ENCODE measurements at regions not wholly inside any gene's neighbourhood (a gene's known extent, or its start where the extent isn't known, plus 50 kb on each side); places are given as distances from the start of the nearest gene placed in this dataset.
"Not testable (repeated sequence)": the region's sequence is repeated elsewhere in the genome, so short reads cannot be mapped to it uniquely, and the experiment has no call there.

DNA sequence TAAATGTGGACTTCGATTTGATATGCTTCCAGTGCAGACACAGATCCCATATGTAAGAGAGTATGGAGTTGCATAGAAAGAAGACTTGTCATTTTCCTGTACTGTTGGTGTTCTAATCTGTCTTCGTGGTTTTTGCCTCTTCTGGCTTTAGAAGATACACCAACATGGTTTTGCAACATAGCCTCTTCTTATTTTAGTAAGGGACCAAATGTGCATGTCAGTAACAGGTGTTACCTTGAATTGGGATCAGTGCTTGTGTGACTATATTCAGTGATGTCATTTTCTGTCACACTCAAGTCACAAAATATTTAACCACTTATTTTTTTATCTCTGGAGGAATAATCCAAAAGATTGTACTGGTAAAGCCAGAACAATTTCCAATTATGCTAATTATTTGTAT, 140.4 kb downstream of the SNRPN start:
- H3K27me3 Mint-ChIP-seq, result no peaks in the 10 kb centered on the region
- ChIA-PET CTCF (no interaction called here), POLR2A (no interaction called here)
- no peak overlapping the region for H3K27ac ChIP-seq (ENCODE audit: low read length in 2 of 2)
- no peak overlapping the region for H2AFZ ChIP-seq (ENCODE audit: insufficient read depth, low read depth, low read length, poor library complexity, severe bottlenecking)
- no peaks in the 10 kb centered on the region for H3K4me1 Mint-ChIP-seq
- H3K27ac Mint-ChIP-seq, result no peak overlapping the region
- H3K36me3 ChIP-seq (replicated peaks in 1 of 2; ENCODE audit: control extremely low read depth in 1 of 2, control insufficient read depth in 1 of 2, extremely low read depth in 1 of 2, insufficient read depth in 2 of 2, low read length in 1 of 2), result peaks cover 0 to 73% of the 10 kb centered on the region in 2 experiments
- WGBS (ENCODE audit: insufficient coverage), result 100% methylated on average over 1 of the region's 2 CpGs
- H3K4me3 ChIP-seq (ENCODE audit: control extremely low read depth in 1 of 5, extremely low read depth in 1 of 5, insufficient read depth in 1 of 5, low read depth in 2 of 5, low read length in 4 of 5), result no peak overlapping the region
- H3K27me3 ChIP-seq (replicated peaks in 1 of 4; ENCODE audit: control extremely low read depth in 1 of 4, control insufficient read depth in 3 of 4, insufficient read depth in 4 of 4, low read length in 3 of 4), result no peaks in the 10 kb centered on the region
- H3K9me3 ChIP-seq (ENCODE audit: control extremely low read depth in 1 of 3, control insufficient read depth in 2 of 3, insufficient read depth in 1 of 3, low read length in 2 of 3), result peaks cover 0 to 59% (median 58%) of the 10 kb centered on the region in 3 donors
- H3K4me1 ChIP-seq (ENCODE audit: control insufficient read depth in 2 of 2, insufficient read depth in 2 of 2, low read length in 2 of 2), result no peaks in the 10 kb centered on the region
- DNase-seq (no peak), ATAC-seq (ENCODE audit: low read depth) (no peak)
- no peak overlapping the region for H3K9ac ChIP-seq (ENCODE audit: low read length)
- TF ChIP-seq EZH2 (IDR thresholded peaks at IDR 0.05; ENCODE audit: borderline replicate concordance, insufficient read depth, low read depth, low read length, poor library complexity, severe bottlenecking) (no peak), CTCF (IDR thresholded peaks at IDR 0.05) (no peak)
- H3K79me2 ChIP-seq (ENCODE audit: control insufficient read depth, insufficient read depth, low read length), result no peaks in the 10 kb centered on the region
- H3K4me3 Mint-ChIP-seq, result no peak overlapping the region
- no peak overlapping the region for H3K4me2 ChIP-seq (replicated peaks; ENCODE audit: low read depth, low read length, poor library complexity, severe bottlenecking)
- no peaks in the 10 kb centered on the region for H4K20me1 ChIP-seq (ENCODE audit: control insufficient read depth, insufficient read depth, low read length, poor library complexity, severe bottlenecking)
- intact Hi-C loops (cut with micrococcal nuclease), result no loop called here
- peaks cover 35% of the 10 kb centered on the region for H3K9me3 Mint-ChIP-seq (ENCODE audit: insufficient read depth)

DNA sequence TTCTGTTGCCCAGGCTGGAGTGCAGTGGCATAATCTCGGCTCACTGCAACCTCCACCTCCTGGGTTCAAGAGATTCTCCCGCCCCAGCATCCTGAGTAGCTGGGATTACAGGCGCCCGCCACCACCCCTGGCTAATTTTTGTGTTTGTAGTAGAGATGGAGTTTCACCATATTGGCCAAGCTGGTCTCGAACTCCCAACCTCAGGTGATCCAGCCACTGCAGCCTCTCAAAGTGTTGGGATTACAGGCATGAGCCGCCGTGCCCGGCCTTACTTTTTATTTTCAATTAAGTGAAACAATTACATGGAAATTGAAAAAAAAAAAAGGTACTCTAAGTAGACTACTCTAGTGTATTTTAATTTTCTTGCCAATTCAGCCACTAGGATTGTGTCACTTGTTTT, 145.2 kb downstream of the SNRPN start:
- H3K27ac ChIP-seq (ENCODE audit: low read length in 2 of 2); H3K9ac ChIP-seq (ENCODE audit: low read length); H3K4me1 Mint-ChIP-seq; H2AFZ ChIP-seq (ENCODE audit: insufficient read depth, low read depth, low read length, poor library complexity, severe bottlenecking); H4K20me1 ChIP-seq (ENCODE audit: control insufficient read depth, insufficient read depth, low read length, poor library complexity, severe bottlenecking); H3K27me3 ChIP-seq (replicated peaks in 1 of 4; ENCODE audit: control extremely low read depth in 1 of 4, control insufficient read depth in 3 of 4, insufficient read depth in 4 of 4, low read length in 3 of 4); DNase-seq; H3K4me2 ChIP-seq (replicated peaks; ENCODE audit: low read depth, low read length, poor library complexity, severe bottlenecking); H3K4me3 Mint-ChIP-seq; ATAC-seq (ENCODE audit: low read depth); intact Hi-C loops (cut with micrococcal nuclease); POLR2A ChIA-PET; H3K4me1 ChIP-seq (ENCODE audit: control insufficient read depth in 2 of 2, insufficient read depth in 2 of 2, low read length in 2 of 2); H3K27ac Mint-ChIP-seq; H3K27me3 Mint-ChIP-seq; CTCF ChIA-PET; H3K4me3 ChIP-seq (ENCODE audit: control extremely low read depth in 1 of 5, extremely low read depth in 1 of 5, insufficient read depth in 1 of 5, low read depth in 2 of 5, low read length in 4 of 5); H3K79me2 ChIP-seq (ENCODE audit: control insufficient read depth, insufficient read depth, low read length): not testable (repeated sequence)
- H3K9me3 ChIP-seq (ENCODE audit: control extremely low read depth in 1 of 3, control insufficient read depth in 2 of 3, insufficient read depth in 1 of 3, low read length in 2 of 3), result peaks cover 1 to 36% (median 32%) of the 10 kb centered on the region in 3 donors
- peaks cover 18% of the 10 kb centered on the region for H3K9me3 Mint-ChIP-seq (ENCODE audit: insufficient read depth)
- peaks cover 0 to 34% of the 10 kb centered on the region in 2 experiments for H3K36me3 ChIP-seq (replicated peaks in 1 of 2; ENCODE audit: control extremely low read depth in 1 of 2, control insufficient read depth in 1 of 2, extremely low read depth in 1 of 2, insufficient read depth in 2 of 2, low read length in 1 of 2)
- 73% methylated on average over 2 of the region's 8 CpGs for WGBS (ENCODE audit: insufficient coverage)
